HG02588 (cell line): ENCODE measurements at regions not wholly inside any gene's neighbourhood (a gene's known extent, or its start where the extent isn't known, plus 50 kb on each side); places are given as distances from the start of the nearest gene placed in this dataset.
"Not testable (repeated sequence)": the region's sequence is repeated elsewhere in the genome, so short reads cannot be mapped to it uniquely, and the experiment has no call there.

Experiments used
- ATAC-seq: cut with Tn5 transposase; IDR thresholded peaks from one replicate; pipeline ENCODE4 v1.9.1; 2021; ENCODE audit warnings: mild to moderate bottlenecking, moderate library complexity; ENCODE audit not compliant: unreplicated experiment

DNA sequence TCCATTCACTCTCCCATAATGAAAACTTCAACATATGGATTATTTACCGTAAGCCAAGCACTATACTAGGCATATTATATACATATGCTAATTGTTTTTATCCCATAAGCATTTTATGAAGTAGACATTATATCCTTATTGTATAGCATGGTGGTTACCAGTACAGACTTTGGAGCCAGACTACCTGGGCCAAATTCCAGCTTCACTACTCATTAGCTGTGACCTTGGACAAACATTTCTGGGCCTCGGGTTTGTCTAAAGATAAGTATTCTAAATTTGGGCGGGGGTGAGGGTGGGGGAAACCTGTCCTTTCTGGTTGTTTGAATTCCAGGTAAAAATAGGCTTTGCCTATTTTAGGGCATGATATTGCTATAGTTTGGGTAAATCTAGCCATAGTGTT lies 66.5 kb upstream of the P2RY1 start:
- no peak for ATAC-seq

DNA sequence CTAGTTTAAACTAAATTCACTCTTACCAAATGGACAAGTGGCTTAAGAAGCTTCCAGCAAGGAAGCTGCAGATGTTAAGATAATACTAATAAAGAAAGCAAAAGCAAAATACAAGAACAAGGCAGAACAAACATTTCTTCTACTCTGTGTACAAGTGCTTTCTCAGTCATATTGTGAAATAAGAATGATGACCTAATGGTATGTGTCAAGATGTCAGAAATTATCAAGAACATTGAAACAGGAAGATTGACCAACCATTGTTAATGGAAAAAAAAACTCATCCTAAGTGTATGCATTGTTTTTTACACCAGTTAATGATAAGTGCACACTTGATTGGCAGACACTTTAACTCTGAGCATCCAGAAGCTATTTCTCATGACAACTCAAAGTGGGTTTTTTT lies 65.4 kb upstream of the P2RY1 start:
- ATAC-seq: peak; percentile 80

DNA sequence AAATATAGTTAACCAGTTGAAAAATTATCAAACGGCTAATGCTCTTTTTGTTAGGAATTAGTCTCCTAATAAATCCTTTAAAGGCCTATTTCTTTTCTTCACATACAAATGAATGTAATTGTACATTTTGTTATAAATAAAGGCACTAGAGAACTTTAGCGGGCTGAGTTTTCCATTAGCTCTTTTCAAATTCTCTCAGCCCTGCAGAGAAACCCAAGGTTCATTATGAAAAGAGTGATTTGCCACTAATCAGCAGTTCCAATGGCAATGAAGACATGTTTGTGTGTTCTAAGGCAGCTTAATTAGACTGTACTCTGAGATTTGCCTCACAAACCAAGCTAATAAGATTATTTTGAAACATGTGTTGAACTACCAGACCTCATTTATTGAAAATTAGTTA lies 64.6 kb upstream of the P2RY1 start:
- ATAC-seq: no peak

DNA sequence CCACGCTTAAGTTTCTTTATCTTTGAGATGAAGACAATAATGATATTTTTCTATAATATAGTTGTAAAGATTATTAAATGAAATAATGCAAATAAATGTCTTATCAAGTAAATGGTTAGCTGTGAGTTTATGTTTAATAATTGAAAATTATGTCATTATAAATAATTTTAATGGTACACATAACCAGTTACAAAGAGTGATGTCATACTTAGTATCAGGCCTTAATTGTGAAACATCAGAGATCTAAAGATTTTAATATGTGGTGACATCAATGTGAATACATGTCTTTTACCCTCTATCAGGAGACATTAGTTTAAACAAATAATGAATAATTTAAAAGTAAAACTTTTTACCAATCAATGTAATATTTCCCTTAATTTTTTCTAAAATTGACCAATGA lies 63.8 kb upstream of the P2RY1 start:
- no peak for ATAC-seq

DNA sequence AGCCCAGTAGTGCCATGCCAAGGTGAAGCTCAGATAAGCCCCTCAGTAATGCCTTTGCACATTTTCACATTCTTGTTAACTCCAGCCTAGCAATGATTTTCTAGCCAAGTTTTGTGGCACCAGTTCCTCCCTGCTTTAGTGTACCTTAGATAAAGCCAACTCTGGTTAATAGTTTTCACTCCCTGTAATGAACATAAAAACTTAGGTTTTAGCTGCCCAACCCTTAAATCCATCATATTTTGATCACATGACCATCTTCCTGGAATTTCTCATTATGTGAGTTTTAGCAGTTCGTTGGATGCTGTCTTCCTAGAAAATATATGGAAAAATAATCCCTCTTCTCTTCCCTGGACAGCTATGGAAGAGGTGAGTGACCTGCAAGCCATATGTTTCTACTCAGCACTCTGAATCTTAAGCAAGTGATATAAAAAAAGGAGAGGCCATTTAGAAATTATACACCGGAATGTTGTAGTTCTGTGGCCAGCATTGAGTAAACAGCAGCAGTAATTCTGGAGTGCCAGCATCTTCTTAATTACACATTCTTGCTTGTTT lies 62.2 kb upstream of the P2RY1 start:
- ATAC-seq: no peak

DNA sequence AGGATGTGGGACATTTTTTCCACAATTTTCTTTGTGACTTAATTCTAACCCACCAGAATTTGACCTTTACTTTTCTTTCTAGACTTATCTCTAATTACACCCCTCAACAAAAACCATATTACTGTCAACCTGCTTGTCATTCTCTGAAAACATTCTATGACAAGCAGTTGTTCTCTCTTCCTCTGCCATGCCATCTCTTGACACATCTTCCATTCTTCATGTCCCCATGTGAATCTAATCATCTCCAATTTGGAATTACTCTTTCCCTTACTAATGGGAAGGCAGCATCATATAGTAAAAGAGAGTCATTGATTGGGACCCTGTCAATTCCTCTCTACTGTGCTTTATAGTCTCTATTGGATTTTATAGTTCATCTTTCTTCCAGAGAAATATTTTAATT lies 61.3 kb upstream of the P2RY1 start:
- ATAC-seq: no peak

DNA sequence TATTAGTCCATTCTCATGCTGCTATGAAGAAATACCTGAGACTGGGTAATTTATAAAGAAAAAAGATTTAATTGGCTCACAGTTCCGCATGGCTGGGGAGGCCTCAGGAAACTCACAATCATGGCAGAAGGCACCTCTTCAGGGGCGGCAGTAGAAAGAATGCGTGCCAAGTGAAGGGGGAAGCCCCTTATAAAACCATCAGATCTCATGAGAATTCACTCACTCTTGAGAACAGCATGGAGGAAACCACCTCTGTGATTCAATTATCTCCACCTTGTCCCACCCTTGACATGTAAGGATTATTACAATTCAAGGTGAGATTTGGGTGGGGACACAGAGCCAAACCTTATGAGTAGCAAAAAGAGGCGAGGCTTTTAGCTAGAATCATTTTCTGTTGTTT lies 60.7 kb upstream of the P2RY1 start:
- ATAC-seq: not testable (repeated sequence)

DNA sequence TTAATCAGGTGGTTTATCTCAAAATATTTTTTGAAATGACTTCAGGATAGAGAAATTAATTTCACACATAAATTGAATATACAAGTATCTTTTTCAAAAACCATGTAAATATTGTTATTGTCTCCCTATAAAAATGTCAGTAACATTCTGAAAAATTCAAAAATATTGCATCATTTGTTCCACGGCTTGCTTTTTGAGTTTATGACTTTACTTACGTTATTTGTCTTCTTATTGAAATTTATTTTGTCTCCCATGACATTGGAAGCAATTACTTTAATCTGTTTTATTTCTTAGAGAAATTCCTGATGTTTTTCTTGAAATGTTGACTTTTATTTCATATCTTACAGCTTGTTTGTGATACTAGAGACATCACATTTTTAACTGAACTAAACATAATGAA lies 56.9 kb upstream of the P2RY1 start:
- no peak for ATAC-seq

DNA sequence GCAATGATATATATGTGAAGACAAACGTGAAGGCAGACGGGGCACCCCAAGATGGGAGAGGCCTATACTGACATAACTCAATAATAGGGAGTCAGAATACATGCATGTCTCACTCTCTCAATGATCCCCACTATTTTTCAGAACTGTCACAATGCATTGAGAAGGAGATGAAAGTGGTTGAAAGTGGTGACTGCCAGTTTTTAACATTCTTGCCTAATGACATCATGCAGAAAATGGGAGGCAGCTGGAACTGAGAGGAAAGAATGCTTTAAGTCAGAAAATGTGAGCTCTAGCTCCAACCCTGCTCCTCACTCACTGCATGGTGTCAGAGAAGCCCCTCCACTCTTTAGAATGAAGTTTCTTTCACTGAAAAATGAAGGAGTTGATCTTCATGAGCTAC lies 55.3 kb upstream of the P2RY1 start:
- ATAC-seq: no peak

DNA sequence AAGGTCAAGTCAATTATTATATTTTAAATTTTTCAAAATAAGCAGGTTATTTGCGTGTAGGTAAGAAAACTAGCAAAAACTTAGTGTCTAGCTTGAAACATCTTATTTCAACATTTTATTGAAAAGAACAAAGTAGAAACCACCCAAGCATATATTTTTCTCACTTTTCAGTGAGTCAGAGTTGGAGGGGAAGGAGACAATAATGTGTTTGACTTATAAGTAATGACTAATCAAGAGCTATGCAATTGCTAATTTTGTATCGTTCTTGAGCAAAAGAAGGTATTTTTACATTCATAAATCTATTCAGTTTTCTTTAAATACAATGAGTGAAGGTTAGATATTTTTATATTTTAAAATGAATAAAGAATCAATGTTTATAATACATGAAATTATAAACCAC lies 54.4 kb upstream of the P2RY1 start:
- ATAC-seq: no peak

DNA sequence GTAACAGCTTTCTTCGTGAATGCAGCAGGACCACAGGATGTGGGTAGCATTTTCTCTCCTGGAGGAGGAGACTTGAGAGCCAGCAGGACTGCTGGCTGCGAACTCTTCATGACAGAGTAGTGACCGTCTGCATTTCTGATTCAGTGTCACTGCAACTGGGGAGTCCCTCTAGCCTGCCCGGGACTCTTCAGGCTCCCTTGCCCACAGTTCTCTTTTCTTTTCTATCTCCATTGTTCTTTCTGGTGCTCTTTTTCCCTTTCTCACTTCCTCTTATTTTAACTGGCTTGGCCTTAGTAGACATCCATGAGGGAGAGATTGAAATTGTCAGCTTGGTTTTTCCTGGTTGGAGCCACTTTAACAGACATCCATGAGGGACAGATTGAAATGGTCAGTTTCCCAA lies 49.9 kb upstream of the P2RY1 start:
- no peak for ATAC-seq
